ENCODE measurements at regions not wholly inside any gene's neighbourhood (a gene's known extent, or its start where the extent isn't known, plus 50 kb on each side); places are given as distances from the start of the nearest gene placed in this dataset.

DNA sequence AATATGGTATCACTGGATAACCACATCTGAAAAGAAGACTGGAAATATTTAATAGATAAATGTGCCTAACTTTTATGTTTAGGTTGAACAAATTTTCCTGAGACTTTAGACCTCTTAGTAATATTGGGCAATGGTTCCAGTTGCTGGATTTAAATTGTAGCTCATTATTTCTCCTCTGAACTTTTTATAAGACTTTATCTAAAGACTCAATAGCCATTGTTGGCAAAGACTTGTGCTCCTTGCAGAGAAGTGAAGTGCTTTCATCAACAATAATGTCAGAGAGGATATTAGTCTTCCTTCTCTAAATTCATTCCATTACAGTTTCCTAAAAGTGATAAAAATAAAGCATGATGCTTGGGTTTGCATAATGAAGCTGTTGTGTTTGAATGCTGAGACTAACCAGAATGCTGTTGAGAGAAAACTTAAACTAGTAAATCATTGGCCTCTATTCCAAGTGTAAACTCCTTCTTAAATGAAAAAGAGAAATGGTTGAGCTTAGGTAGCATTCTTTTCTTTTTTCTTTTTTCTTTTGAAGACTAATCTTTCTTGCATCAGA, 200.2 kb downstream of the TMTC3 start:
- no peaks in the 10 kb centered on the region for H3K9me3 ChIP-seq
- no peaks in the 10 kb centered on the region for H3K36me3 Mint-ChIP-seq (ENCODE audit: insufficient read depth, unreplicated experiment)
- no peak overlapping the region for H3K4me3 Mint-ChIP-seq (ENCODE audit: unreplicated experiment)
- no peaks in the 10 kb centered on the region for H3K4me1 ChIP-seq
- no TSS peak for BruUV-seq (replicated peaks)
- no peaks in the 10 kb centered on the region for H3K36me3 ChIP-seq (ENCODE audit: control insufficient read depth, insufficient read depth, low read length)
- H3K27me3 Mint-ChIP-seq (ENCODE audit: insufficient read depth, unreplicated experiment) = no peaks in the 10 kb centered on the region
- no peak for DNase-seq
- no peak overlapping the region for H3K4me3 ChIP-seq (ENCODE audit: low read depth, low read length)
- no peaks in the 10 kb centered on the region for H3K4me1 Mint-ChIP-seq (ENCODE audit: low read depth, unreplicated experiment)
- intact Hi-C loops (cut with micrococcal nuclease; ENCODE audit: unreplicated experiment) = no loop called here
- H3K9me3 Mint-ChIP-seq (ENCODE audit: unreplicated experiment) = no peaks in the 10 kb centered on the region
- H3K27ac Mint-ChIP-seq (ENCODE audit: unreplicated experiment) = no peak overlapping the region
- CTCF ChIA-PET = no interaction called here
- TF ChIP-seq, protein P1, sequence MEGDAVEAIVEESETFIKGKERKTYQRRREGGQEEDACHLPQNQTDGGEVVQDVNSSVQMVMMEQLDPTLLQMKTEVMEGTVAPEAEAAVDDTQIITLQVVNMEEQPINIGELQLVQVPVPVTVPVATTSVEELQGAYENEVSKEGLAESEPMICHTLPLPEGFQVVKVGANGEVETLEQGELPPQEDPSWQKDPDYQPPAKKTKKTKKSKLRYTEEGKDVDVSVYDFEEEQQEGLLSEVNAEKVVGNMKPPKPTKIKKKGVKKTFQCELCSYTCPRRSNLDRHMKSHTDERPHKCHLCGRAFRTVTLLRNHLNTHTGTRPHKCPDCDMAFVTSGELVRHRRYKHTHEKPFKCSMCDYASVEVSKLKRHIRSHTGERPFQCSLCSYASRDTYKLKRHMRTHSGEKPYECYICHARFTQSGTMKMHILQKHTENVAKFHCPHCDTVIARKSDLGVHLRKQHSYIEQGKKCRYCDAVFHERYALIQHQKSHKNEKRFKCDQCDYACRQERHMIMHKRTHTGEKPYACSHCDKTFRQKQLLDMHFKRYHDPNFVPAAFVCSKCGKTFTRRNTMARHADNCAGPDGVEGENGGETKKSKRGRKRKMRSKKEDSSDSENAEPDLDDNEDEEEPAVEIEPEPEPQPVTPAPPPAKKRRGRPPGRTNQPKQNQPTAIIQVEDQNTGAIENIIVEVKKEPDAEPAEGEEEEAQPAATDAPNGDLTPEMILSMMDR (IDR thresholded peaks at IDR 0.05; ENCODE audit: insufficient read depth in 1 of 2, low read depth in 1 of 2, low read length in 1 of 2, severe bottlenecking in 1 of 2, unreplicated experiment in 1 of 2) = no peak
- POLR2A ChIA-PET = no interaction called here
- H3K27me3 ChIP-seq (replicated peaks; ENCODE audit: control insufficient read depth, insufficient read depth, low read length) = no peaks in the 10 kb centered on the region

DNA sequence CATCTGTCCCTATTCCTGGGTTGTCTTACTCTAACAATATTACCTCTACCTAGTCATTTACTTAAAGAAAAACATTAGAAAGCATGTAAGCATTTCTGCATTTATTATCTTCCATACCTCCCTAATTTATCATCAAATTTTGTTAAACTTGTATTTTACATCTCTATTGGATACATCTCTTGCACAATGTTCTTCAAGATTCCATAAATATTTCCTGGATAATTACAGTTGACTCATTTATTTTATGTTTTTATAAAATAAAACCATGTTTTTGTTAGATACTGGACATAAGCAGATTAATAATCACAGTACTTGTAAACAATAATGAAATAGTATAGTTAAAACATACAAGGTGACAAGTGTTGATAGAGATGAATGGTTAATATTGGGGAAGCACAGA, 209.0 kb downstream of the TMTC3 start:
- Mint-ChIP-seq H3K27me3 (ENCODE audit: insufficient read depth, unreplicated experiment) (no peaks in the 10 kb centered on the region), H3K4me3 (ENCODE audit: unreplicated experiment) (no peak overlapping the region), H3K4me1 (ENCODE audit: low read depth, unreplicated experiment) (no peaks in the 10 kb centered on the region), H3K27ac (ENCODE audit: unreplicated experiment) (no peak overlapping the region), H3K36me3 (ENCODE audit: insufficient read depth, unreplicated experiment) (no peaks in the 10 kb centered on the region), H3K9me3 (ENCODE audit: unreplicated experiment) (no peaks in the 10 kb centered on the region)
- CTCF ChIA-PET = no interaction called here
- no peaks in the 10 kb centered on the region for H3K27me3 ChIP-seq (replicated peaks; ENCODE audit: control insufficient read depth, insufficient read depth, low read length)
- H3K4me3 ChIP-seq (ENCODE audit: low read depth, low read length) = no peak overlapping the region
- no TSS peak for BruUV-seq (replicated peaks)
- no peaks in the 10 kb centered on the region for H3K36me3 ChIP-seq (ENCODE audit: control insufficient read depth, insufficient read depth, low read length)
- no peak for DNase-seq
- TF ChIP-seq, protein P1 (IDR thresholded peaks at IDR 0.05; ENCODE audit: insufficient read depth in 1 of 2, low read depth in 1 of 2, low read length in 1 of 2, severe bottlenecking in 1 of 2, unreplicated experiment in 1 of 2) = no peak
- peaks cover 4% of the 10 kb centered on the region; the same call in 1 of the 2 replicates for H3K9me3 ChIP-seq
- H3K4me1 ChIP-seq = no peaks in the 10 kb centered on the region
- POLR2A ChIA-PET = no interaction called here
- intact Hi-C loops (cut with micrococcal nuclease; ENCODE audit: unreplicated experiment) = no loop called here

DNA sequence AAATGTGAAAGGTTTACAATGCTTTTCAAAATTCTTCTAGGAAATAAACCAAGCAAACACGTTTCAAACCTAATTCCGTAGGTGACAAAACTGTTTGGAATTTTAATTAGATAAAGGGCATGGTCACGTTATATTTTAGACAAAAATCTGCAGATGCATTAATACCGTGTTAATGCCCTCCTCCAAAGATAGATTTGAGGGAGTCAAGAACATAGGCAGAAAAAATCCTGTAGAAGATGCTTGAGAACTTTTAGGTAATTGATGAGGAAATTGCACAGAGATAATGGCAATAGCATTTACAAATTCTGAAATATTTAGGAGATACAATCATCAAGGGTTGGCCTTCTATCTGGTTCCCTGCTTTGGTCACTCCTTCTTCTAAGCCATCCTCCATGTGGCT, 212.6 kb downstream of the TMTC3 start:
- Histone ChIP-seq H3K4me1 (no peaks in the 10 kb centered on the region), H3K9me3 (peaks cover 4% of the 10 kb centered on the region; the same call in 1 of the 2 replicates), H3K36me3 (ENCODE audit: control insufficient read depth, insufficient read depth, low read length) (no peaks in the 10 kb centered on the region), H3K27me3 (replicated peaks; ENCODE audit: control insufficient read depth, insufficient read depth, low read length) (no peaks in the 10 kb centered on the region), H3K4me3 (ENCODE audit: low read depth, low read length) (no peak overlapping the region)
- intact Hi-C loops (cut with micrococcal nuclease; ENCODE audit: unreplicated experiment) = no loop called here
- no peaks in the 10 kb centered on the region for H3K27me3 Mint-ChIP-seq (ENCODE audit: insufficient read depth, unreplicated experiment)
- H3K4me1 Mint-ChIP-seq (ENCODE audit: low read depth, unreplicated experiment) = no peaks in the 10 kb centered on the region
- H3K36me3 Mint-ChIP-seq (ENCODE audit: insufficient read depth, unreplicated experiment) = no peaks in the 10 kb centered on the region
- ChIA-PET CTCF (no interaction called here), POLR2A (no interaction called here)
- H3K9me3 Mint-ChIP-seq (ENCODE audit: unreplicated experiment) = no peaks in the 10 kb centered on the region
- H3K4me3 Mint-ChIP-seq (ENCODE audit: unreplicated experiment) = no peak overlapping the region
- TF ChIP-seq, protein P1 (IDR thresholded peaks at IDR 0.05; ENCODE audit: insufficient read depth in 1 of 2, low read depth in 1 of 2, low read length in 1 of 2, severe bottlenecking in 1 of 2, unreplicated experiment in 1 of 2) = no peak
- BruUV-seq (replicated peaks) = no TSS peak
- no peak overlapping the region for H3K27ac Mint-ChIP-seq (ENCODE audit: unreplicated experiment)
- no peak for DNase-seq
